ENCODE measurements at regions not wholly inside any gene's neighbourhood (a gene's known extent, or its start where the extent isn't known, plus 50 kb on each side); places are given as distances from the start of the nearest gene placed in this dataset.
"Not testable (repeated sequence)": the region's sequence is repeated elsewhere in the genome, so short reads cannot be mapped to it uniquely, and the experiment has no call there.

DNA sequence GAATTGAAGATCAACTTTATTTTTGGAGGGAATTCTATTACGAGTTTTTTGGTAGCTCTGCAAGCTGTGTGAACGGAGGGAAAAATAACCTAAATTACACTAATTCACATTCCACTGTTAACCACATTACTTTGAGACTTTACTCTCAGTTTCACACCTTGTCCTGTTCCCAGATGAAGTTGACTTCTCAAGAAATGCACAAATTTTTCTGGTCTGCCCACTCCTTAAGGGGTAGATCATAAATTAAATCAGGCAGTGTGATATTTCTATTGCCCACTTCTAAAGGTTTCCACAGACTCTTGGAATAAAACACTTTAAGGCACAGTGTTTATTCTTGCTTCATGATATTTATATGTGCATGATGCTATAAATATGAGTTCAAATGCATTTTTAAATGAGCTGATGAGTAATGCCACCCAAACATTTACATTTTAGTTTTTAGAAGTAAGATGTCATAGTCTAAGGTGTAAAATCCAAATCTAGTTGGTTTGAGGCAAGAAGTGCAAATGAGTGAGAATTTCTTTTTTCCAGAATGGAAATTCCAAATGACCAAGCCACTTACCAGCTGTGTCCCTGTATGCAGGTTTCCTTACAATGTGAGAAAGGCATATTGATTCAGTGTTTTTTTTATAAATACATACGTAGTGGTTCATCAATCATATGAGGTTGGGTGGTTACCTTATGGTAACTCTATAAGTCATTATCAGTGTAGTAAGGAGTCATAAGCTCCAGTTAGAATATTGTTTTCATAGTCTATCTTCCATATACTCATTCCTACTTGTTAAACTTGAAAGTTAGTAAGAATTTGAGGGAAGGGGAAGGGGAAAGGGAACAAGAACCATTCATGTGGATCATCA is 437.7 kb upstream of the MEF2C start:
- H3K4me2 ChIP-seq (ENCODE audit: low read length), result no peak overlapping the region
- H3F3A ChIP-seq (ENCODE audit: low read length, unreplicated experiment), result no peaks in the 10 kb centered on the region
- H3K36me3 ChIP-seq (ENCODE audit: low read depth, low read length), result no peaks in the 10 kb centered on the region
- TF ChIP-seq EZH2phosphoT487 (IDR thresholded peaks at IDR 0.05; ENCODE audit: borderline replicate concordance, low read length), result no peak
- TF ChIP-seq, protein P1, sequence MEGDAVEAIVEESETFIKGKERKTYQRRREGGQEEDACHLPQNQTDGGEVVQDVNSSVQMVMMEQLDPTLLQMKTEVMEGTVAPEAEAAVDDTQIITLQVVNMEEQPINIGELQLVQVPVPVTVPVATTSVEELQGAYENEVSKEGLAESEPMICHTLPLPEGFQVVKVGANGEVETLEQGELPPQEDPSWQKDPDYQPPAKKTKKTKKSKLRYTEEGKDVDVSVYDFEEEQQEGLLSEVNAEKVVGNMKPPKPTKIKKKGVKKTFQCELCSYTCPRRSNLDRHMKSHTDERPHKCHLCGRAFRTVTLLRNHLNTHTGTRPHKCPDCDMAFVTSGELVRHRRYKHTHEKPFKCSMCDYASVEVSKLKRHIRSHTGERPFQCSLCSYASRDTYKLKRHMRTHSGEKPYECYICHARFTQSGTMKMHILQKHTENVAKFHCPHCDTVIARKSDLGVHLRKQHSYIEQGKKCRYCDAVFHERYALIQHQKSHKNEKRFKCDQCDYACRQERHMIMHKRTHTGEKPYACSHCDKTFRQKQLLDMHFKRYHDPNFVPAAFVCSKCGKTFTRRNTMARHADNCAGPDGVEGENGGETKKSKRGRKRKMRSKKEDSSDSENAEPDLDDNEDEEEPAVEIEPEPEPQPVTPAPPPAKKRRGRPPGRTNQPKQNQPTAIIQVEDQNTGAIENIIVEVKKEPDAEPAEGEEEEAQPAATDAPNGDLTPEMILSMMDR (conservative IDR thresholded peaks at IDR 0.05; ENCODE audit: low read depth, low read length), result no peak
- no peaks in the 10 kb centered on the region for H3K9me3 ChIP-seq (ENCODE audit: low read length)
- intact Hi-C loops (cut with micrococcal nuclease), result no loop called here
- H3K9ac ChIP-seq (ENCODE audit: low read length), result no peak overlapping the region
- ATAC-seq, result no peak
- H3K27me3 ChIP-seq (ENCODE audit: low read length), result no peaks in the 10 kb centered on the region
- no peak for DNase-seq
- ChIA-PET POLR2A (ENCODE audit: unreplicated experiment) (no interaction called here), CTCF (no interaction called here)
- H3K4me3 ChIP-seq (ENCODE audit: low read length), result no peak overlapping the region
- H3K4me1 ChIP-seq (ENCODE audit: insufficient read depth, low read length), result no peaks in the 10 kb centered on the region
- H2AFZ ChIP-seq (ENCODE audit: low read length), result no peak overlapping the region
- no peaks in the 10 kb centered on the region for H3K79me2 ChIP-seq (ENCODE audit: low read length)
- BruUV-seq (replicated peaks), result no TSS peak
- no peak overlapping the region for H3K27ac ChIP-seq (ENCODE audit: low read length)
- no peaks in the 10 kb centered on the region for H3K9me2 ChIP-seq (replicated peaks; ENCODE audit: low read length)
- no peaks in the 10 kb centered on the region for H4K20me1 ChIP-seq (ENCODE audit: low read length)

DNA sequence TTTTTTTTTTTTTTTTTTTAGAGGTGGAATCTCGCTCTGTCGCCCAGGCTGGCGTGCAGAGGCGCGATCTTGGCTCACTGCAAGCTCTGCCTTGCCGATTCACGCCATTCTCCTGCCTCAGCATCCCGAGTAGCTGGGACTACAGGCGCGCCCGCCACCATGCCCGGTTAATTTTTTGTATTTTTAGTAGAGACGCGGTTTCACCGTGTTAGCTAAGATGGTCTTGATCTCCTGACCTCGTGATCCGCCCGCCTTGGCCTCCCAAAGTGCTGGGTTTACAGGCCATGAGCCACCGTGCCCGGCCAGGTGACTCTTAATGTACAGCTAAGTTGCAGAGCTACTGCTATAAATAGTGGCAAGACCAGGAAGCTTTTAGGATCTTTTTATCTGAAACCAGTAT is 434.9 kb upstream of the MEF2C start:
- POLR2A ChIA-PET (ENCODE audit: unreplicated experiment); BruUV-seq (replicated peaks); H3K79me2 ChIP-seq (ENCODE audit: low read length); H4K20me1 ChIP-seq (ENCODE audit: low read length); CTCF ChIA-PET; H3K9me3 ChIP-seq (ENCODE audit: low read length); H2AFZ ChIP-seq (ENCODE audit: low read length); H3K9ac ChIP-seq (ENCODE audit: low read length); H3K4me2 ChIP-seq (ENCODE audit: low read length); H3K4me3 ChIP-seq (ENCODE audit: low read length); H3K36me3 ChIP-seq (ENCODE audit: low read depth, low read length); H3K27ac ChIP-seq (ENCODE audit: low read length); intact Hi-C loops (cut with micrococcal nuclease); ATAC-seq; H3K9me2 ChIP-seq (replicated peaks; ENCODE audit: low read length); DNase-seq; H3K27me3 ChIP-seq (ENCODE audit: low read length); H3F3A ChIP-seq (ENCODE audit: low read length, unreplicated experiment): not testable (repeated sequence)
- H3K4me1 ChIP-seq (ENCODE audit: insufficient read depth, low read length), result peaks cover 18% of the 10 kb centered on the region

DNA sequence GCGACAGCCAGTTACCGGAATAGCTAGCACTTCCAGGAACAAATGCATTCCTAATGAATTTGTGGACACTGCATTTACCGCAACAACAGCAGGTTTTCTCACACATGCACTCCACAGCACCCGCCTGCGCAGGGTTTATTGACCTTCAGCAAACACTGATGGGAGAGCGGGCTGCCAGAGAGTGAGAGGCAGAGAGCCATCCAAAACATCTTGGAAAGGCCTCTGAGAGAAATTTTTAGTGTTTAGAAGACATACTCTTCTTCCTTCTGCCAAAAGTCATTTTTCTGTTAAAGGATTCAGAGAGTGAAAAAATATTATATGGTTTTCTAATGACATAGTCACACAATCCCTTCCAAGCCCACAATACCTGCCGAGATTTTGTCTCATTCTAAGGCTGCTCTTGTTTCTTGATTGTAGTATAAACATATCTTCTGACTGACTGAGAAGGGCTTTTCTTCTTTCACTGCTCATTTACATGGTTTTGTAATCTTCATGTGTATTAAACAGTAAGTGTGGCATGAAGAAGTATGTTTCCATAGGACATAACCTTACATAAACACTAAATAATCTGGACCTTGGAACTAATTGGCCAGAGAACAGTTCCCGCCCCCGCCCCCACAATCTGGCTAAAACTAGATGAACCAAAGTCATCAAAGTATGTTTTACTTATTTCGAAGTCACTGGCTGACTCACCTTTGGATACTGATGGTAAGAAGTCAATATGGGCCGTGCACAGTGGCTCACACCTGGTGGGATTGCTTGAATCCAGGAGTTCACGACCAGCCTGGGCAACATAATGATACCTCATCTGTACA is 432.5 kb upstream of the MEF2C start:
- H3K4me1 ChIP-seq (ENCODE audit: insufficient read depth, low read length), result peaks cover 23% of the 10 kb centered on the region
- H3K4me3 ChIP-seq (ENCODE audit: low read length), result no peak overlapping the region
- no peaks in the 10 kb centered on the region for H4K20me1 ChIP-seq (ENCODE audit: low read length)
- no peak overlapping the region for H3K9ac ChIP-seq (ENCODE audit: low read length)
- peaks cover 4% of the 10 kb centered on the region for H3F3A ChIP-seq (ENCODE audit: low read length, unreplicated experiment)
- no peaks in the 10 kb centered on the region for H3K79me2 ChIP-seq (ENCODE audit: low read length)
- H2AFZ ChIP-seq (ENCODE audit: low read length), result no peak overlapping the region
- TF ChIP-seq EZH2 (IDR thresholded peaks at IDR 0.05; ENCODE audit: low read length, unreplicated experiment) (no peak), EZH2phosphoT487 (IDR thresholded peaks at IDR 0.05; ENCODE audit: borderline replicate concordance, low read length) (no peak)
- TF ChIP-seq, protein P1 (conservative IDR thresholded peaks at IDR 0.05; ENCODE audit: low read depth, low read length), result no peak
- no peaks in the 10 kb centered on the region for H3K36me3 ChIP-seq (ENCODE audit: low read depth, low read length)
- ChIA-PET CTCF (no interaction called here), POLR2A (ENCODE audit: unreplicated experiment) (interaction anchor here (0.7 kb wide), 1 partner anchor 62 kb away, joined by 3 read pairs; no protein-coding TSS in a partner anchor)
- no TSS peak for BruUV-seq (replicated peaks)
- no peaks in the 10 kb centered on the region for H3K27me3 ChIP-seq (ENCODE audit: low read length)
- no peak overlapping the region for H3K4me2 ChIP-seq (ENCODE audit: low read length)
- ATAC-seq (no peak), DNase-seq (no peak)
- no peak overlapping the region for H3K27ac ChIP-seq (ENCODE audit: low read length)
- intact Hi-C loops (cut with micrococcal nuclease), result no loop called here
- H3K9me2 ChIP-seq (replicated peaks; ENCODE audit: low read length), result no peaks in the 10 kb centered on the region
- no peaks in the 10 kb centered on the region for H3K9me3 ChIP-seq (ENCODE audit: low read length)

Data from PC-3 (cell line).